HCT116 (cell line): ENCODE measurements at regions not wholly inside any gene's neighbourhood (a gene's known extent, or its start where the extent isn't known, plus 50 kb on each side); places are given as distances from the start of the nearest gene placed in this dataset.

Source experiments
- ATAC-seq: fragments of 200-7000 bp; cut with Tn5 transposase; 2 replicates; pipeline ENCODE4 v1.9.1; 2020; ENCODE audit warnings: mild to moderate bottlenecking, moderate library complexity
- BruUV-seq: library from RNA; stranded (reverse); fragments of 400-500 nt; replicated peaks from 2 replicates; lab custom pipeline; 2021; lab: Mats Ljungman, UMichigan
- CTCF ChIA-PET: fragments of 300-600 bp; sonication (Branson Sonifier 250); formaldehyde crosslinking; loops from one replicate; lab custom pipeline; 2021; ENCODE audit warnings: antibody characterized with exemption; lab: Charles Lee
- POLR2A ChIA-PET: fragments of 300-600, 350-600 bp; sonication (Branson Sonifier 250); formaldehyde crosslinking; loops from one replicate; lab custom pipeline; 2021; ENCODE audit warnings: antibody characterized with exemption; lab: Charles Lee
- RAD21 ChIA-PET, 2 experiments: fragments of 300-600 bp; sonication (Branson Sonifier 250); formaldehyde crosslinking; loops; one replicate each; lab custom pipeline; 2023; ENCODE audit warnings: low total read pairs in 2 of 2; ENCODE audit not compliant: uncharacterized antibody in 2 of 2, unreplicated experiment in 2 of 2, low non-redundant PET in 1 of 2; lab: Charles Lee
- DNase-seq: peaks from one replicate; pipeline ENCODE4 v3.0.0-alpha.2; 2010; ENCODE audit warnings: low read depth, low spot score
- H2AFZ ChIP-seq: fragments of 200-600 bp; shearing (Covaris generic), sonication (generic); 2 replicates; pipeline ENCODE4 v1.6.1; 2017; ENCODE audit warnings: low read depth, mixed run types, mixed read lengths, antibody characterized with exemption, low read length; ENCODE audit not compliant: poor library complexity, severe bottlenecking
- H3K27ac ChIP-seq: 2 replicates; pipeline ENCODE4 v1.5.1; 2012; ENCODE audit warnings: low read depth, low read length
- H3K27me3 ChIP-seq: fragments of 200-600 bp; sonication (generic); 2 replicates; pipeline ENCODE4 v1.6.1; 2016; ENCODE audit warnings: mixed run types, low read length, mixed read lengths; ENCODE audit not compliant: insufficient read depth
- H3K36me3 ChIP-seq, 2 experiments: fragments of 200-500 bp in 1 of 2; fragments of 200-600 bp in 1 of 2; sonication (Bioruptor generic) in 1 of 2; sonication (generic) in 1 of 2; 2 replicates each; pipeline versions ENCODE4 v1.5.1 to v1.6.1; 2014 to 2016; ENCODE audit warnings: low read length in 2 of 2, inconsistent platforms in 1 of 2, mixed read lengths in 1 of 2, mixed run types in 1 of 2; ENCODE audit not compliant: insufficient read depth in 2 of 2, control insufficient read depth in 1 of 2
- H3K4me1 ChIP-seq, 2 experiments: fragments of 200-600 bp in 1 of 2; sonication (generic) in 1 of 2; 2 replicates each; pipeline versions ENCODE4 v1.5.1 to v1.6.1; 2012 to 2017; ENCODE audit warnings: low read length in 2 of 2, inconsistent platforms in 1 of 2, mild to moderate bottlenecking in 1 of 2, mixed read lengths in 1 of 2, mixed run types in 1 of 2, moderate library complexity in 1 of 2; ENCODE audit not compliant: insufficient read depth in 2 of 2, control insufficient read depth in 1 of 2
- H3K4me2 ChIP-seq: fragments of 200-600 bp; sonication (generic); 2 replicates; pipeline ENCODE4 v1.6.1; 2017; ENCODE audit warnings: mixed run types, low read length, mixed read lengths
- H3K4me3 ChIP-seq, 2 experiments: fragments of 200-600 bp in 1 of 2; sonication (generic) in 1 of 2; replicated peaks in 1 of 2; 2 replicates each; pipeline ENCODE4 v1.5.1; 2011 to 2016; ENCODE audit warnings: low read length in 2 of 2, control low read depth in 1 of 2, low read depth in 1 of 2, mild to moderate bottlenecking in 1 of 2, mixed read lengths in 1 of 2, mixed run types in 1 of 2
- H3K79me2 ChIP-seq: fragments of 200-600 bp; sonication (generic); 2 replicates; pipeline ENCODE4 v1.6.1; 2017; ENCODE audit warnings: mild to moderate bottlenecking, mixed run types, low read length, moderate library complexity, mixed read lengths; ENCODE audit not compliant: insufficient read depth
- H3K9ac ChIP-seq: fragments of 200-600 bp; sonication (generic); 2 replicates; pipeline ENCODE4 v1.6.1; 2016; ENCODE audit warnings: low read length, mixed read lengths
- H3K9me2 ChIP-seq: fragments of 200-600 bp; sonication (generic), shearing (Covaris generic); 2 replicates; pipeline ENCODE4 v1.6.1; 2017; ENCODE audit warnings: mixed run types, mild to moderate bottlenecking, moderate library complexity; ENCODE audit not compliant: insufficient read depth
- H3K9me3 ChIP-seq, 2 experiments: fragments of 200-500 bp in 1 of 2; fragments of 200-600 bp in 1 of 2; sonication (Bioruptor generic) in 1 of 2; sonication (generic) in 1 of 2; 2 replicates each; pipeline ENCODE4 v1.6.1; 2014 to 2017; ENCODE audit warnings: low read length in 2 of 2, mixed read lengths in 2 of 2, inconsistent platforms in 1 of 2, low read depth in 1 of 2, mild to moderate bottlenecking in 1 of 2, mixed run types in 1 of 2, moderate library complexity in 1 of 2; ENCODE audit not compliant: control insufficient read depth in 1 of 2, insufficient read depth in 1 of 2
- H4K20me1 ChIP-seq: fragments of 200-600 bp; sonication (generic), shearing (Covaris generic); 2 replicates; pipeline ENCODE4 v1.6.1; 2017; ENCODE audit warnings: mixed run types, mild to moderate bottlenecking, moderate library complexity; ENCODE audit not compliant: insufficient read depth
- CBX3 ChIP-seq: IDR thresholded peaks from 2 replicates; pipeline ENCODE4 v1.6.1; 2012; ENCODE audit warnings: low read depth
- CEBPB ChIP-seq: IDR thresholded peaks from 2 replicates; pipeline ENCODE4 v1.6.1; 2012; ENCODE audit warnings: low read depth
- EGR1 ChIP-seq: IDR thresholded peaks from 2 replicates; pipeline ENCODE4 v1.6.1; 2012; ENCODE audit warnings: low read depth
- ELF1 ChIP-seq: IDR thresholded peaks from 2 replicates; pipeline ENCODE4 v1.6.1; 2012; ENCODE audit warnings: low read depth, borderline replicate concordance
- EZH2phosphoT487 ChIP-seq: fragments of 200-600 bp; IDR thresholded peaks from 2 replicates; pipeline ENCODE4 v1.6.1; 2018; ENCODE audit warnings: antibody characterized with exemption, borderline replicate concordance
- JUND ChIP-seq: IDR thresholded peaks from 2 replicates; pipeline ENCODE4 v1.6.1; 2012
- MAX ChIP-seq: IDR thresholded peaks from 2 replicates; pipeline ENCODE4 v1.6.1; 2012
- POLR2A ChIP-seq: IDR thresholded peaks from 2 replicates; pipeline ENCODE4 v1.7.0; 2011; ENCODE audit warnings: borderline replicate concordance; ENCODE audit not compliant: insufficient read depth, insufficient read length; ENCODE audit errors: extremely low read depth
- RAD21 ChIP-seq: IDR thresholded peaks from 2 replicates; pipeline ENCODE4 v1.6.1; 2012; ENCODE audit warnings: low read depth, mild to moderate bottlenecking
- SIN3A ChIP-seq: IDR thresholded peaks from 2 replicates; pipeline ENCODE4 v1.6.1; 2012; ENCODE audit warnings: low read depth
- TCF7L2 ChIP-seq: IDR thresholded peaks from 2 replicates; pipeline ENCODE4 v1.7.0; 2011; ENCODE audit warnings: borderline replicate concordance, inconsistent platforms; ENCODE audit not compliant: insufficient read depth, insufficient read length; ENCODE audit errors: extremely low read depth
- YY1 ChIP-seq: IDR thresholded peaks from 2 replicates; pipeline ENCODE4 v1.6.1; 2011; ENCODE audit warnings: low read length, low read depth, moderate library complexity, mild to moderate bottlenecking; ENCODE audit not compliant: insufficient replicate concordance; ENCODE audit errors: extremely low read depth
- ZFX ChIP-seq: fragments of 450-650 bp; IDR thresholded peaks from 2 replicates; pipeline ENCODE4 v1.6.1; 2017
- intact Hi-C: fragments of 100-400 bp; cut with micrococcal nuclease; formaldehyde crosslinking; loops from 2 replicates; pipeline ENCODE4 v1.10.0; 2022
- TF ChIP-seq, protein P1 (sequence below), 3 experiments: fragments of 200-600 bp in 1 of 3; sonication (generic) in 1 of 3; IDR thresholded peaks in 2 of 3; conservative IDR thresholded peaks in 1 of 3; 2 replicates each; pipeline ENCODE4 v1.5.1; 2012 to 2017; ENCODE audit warnings: low read depth in 2 of 3, low read length in 2 of 3, antibody characterized with exemption in 1 of 3, borderline replicate concordance in 1 of 3, control low read depth in 1 of 3, mild to moderate bottlenecking in 1 of 3, mixed read lengths in 1 of 3, mixed run types in 1 of 3, moderate library complexity in 1 of 3; ENCODE audit not compliant: insufficient read depth in 1 of 3
- TF ChIP-seq, protein P2 (sequence below): IDR thresholded peaks from 2 replicates; pipeline ENCODE4 v1.6.1; 2011; ENCODE audit warnings: mild to moderate bottlenecking, low read length, moderate library complexity; ENCODE audit not compliant: insufficient replicate concordance; ENCODE audit errors: extremely low read depth

- H3K27ac ChIP-seq: peak overlapping the region; percentile 19; the same call in 1 of the 2 replicates
- H3K9ac ChIP-seq: no peak overlapping the region
- ATAC-seq (peak; percentile 66), DNase-seq (no peak)
- no peak for TF ChIP-seq POLR2A
- CTCF ChIA-PET: no interaction called here
- intact Hi-C loops: no loop called here
- no peaks in the 10 kb centered on the region; the same call in 1 of the 2 replicates for H4K20me1 ChIP-seq
- H3K4me2 ChIP-seq: peak overlapping the region; percentile 47
- BruUV-seq: no TSS peak
- H3K36me3 ChIP-seq: no peaks in the 10 kb centered on the region
- no peak overlapping the region for H3K4me3 ChIP-seq
- no peak overlapping the region for H2AFZ ChIP-seq
- POLR2A ChIA-PET: interaction anchor here (1.8 kb wide), 1 partner anchor 119 kb away, joined by 3 read pairs; no protein-coding TSS in a partner anchor
- H3K79me2 ChIP-seq: peaks cover 71% of the 10 kb centered on the region
- H3K9me2 ChIP-seq: no peaks in the 10 kb centered on the region
- RAD21 ChIA-PET: no interaction called here
- no peaks in the 10 kb centered on the region for H3K27me3 ChIP-seq
- H3K4me1 ChIP-seq: peaks cover 25 to 37% of the 10 kb centered on the region in 2 experiments
- H3K9me3 ChIP-seq: no peaks in the 10 kb centered on the region
Measured at GRCh38 chr17:77449908-77450741, 309.4 kb downstream of the SEC14L1 start.

DNA sequence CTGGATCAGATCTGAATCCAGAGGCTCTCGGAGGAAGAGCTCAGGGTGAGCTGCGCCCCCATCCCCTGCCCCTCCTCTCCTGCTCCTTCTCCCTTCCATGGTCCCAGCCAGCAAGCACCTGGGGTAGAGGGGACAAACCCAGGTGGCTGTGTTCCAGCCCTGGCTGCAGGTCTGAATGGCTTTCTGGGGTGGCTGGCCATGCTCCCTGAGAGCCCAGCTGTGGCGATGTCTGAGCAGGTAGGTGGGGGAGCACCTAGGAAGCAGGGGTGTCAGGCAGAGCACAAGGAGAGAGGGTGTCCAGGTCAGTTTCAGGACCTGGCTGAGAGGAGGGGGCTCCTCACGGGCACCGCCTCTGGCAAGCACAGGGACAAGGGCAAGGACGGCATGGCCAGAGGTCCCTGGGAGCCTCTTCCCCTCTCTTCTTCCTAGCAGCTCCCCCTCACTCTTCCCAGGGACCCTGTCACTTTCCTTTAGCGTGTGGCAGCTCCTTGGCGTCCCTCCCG, 310.0 kb downstream of the SEC14L1 start:
- Histone ChIP-seq H3K4me2 (peak overlapping the region; percentile 47), H3K4me3 (no peak overlapping the region), H3K79me2 (peaks cover 78% of the 10 kb centered on the region), H3K9me2 (no peaks in the 10 kb centered on the region), H3K9me3 (no peaks in the 10 kb centered on the region), H3K36me3 (no peaks in the 10 kb centered on the region), H3K27me3 (no peaks in the 10 kb centered on the region), H3K4me1 (peaks cover 25 to 39% of the 10 kb centered on the region in 2 experiments), H3K27ac (peak overlapping the region; percentile 4; the same call in 1 of the 2 replicates), H2AFZ (no peak overlapping the region), H3K9ac (no peak overlapping the region), H4K20me1 (no peaks in the 10 kb centered on the region; the same call in 1 of the 2 replicates)
- ChIA-PET CTCF (no interaction called here), POLR2A (no interaction called here), RAD21 (no interaction called here)
- no TSS peak for BruUV-seq
- ATAC-seq (no peak), DNase-seq (no peak)
- intact Hi-C loops: no loop called here
- no peak for TF ChIP-seq TCF7L2
- no peak for TF ChIP-seq MAX
- no peak for TF ChIP-seq EZH2phosphoT487
- TF ChIP-seq, protein P1, sequence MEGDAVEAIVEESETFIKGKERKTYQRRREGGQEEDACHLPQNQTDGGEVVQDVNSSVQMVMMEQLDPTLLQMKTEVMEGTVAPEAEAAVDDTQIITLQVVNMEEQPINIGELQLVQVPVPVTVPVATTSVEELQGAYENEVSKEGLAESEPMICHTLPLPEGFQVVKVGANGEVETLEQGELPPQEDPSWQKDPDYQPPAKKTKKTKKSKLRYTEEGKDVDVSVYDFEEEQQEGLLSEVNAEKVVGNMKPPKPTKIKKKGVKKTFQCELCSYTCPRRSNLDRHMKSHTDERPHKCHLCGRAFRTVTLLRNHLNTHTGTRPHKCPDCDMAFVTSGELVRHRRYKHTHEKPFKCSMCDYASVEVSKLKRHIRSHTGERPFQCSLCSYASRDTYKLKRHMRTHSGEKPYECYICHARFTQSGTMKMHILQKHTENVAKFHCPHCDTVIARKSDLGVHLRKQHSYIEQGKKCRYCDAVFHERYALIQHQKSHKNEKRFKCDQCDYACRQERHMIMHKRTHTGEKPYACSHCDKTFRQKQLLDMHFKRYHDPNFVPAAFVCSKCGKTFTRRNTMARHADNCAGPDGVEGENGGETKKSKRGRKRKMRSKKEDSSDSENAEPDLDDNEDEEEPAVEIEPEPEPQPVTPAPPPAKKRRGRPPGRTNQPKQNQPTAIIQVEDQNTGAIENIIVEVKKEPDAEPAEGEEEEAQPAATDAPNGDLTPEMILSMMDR (IDR thresholded peaks at IDR 0.05 in 2 of 3, conservative IDR thresholded peaks at IDR 0.05 in 1 of 3; ENCODE audit: borderline replicate concordance in 1 of 3, insufficient read depth in 1 of 3, low read depth in 2 of 3, low read length in 2 of 3): no peak
- TF ChIP-seq ELF1: no peak
- TF ChIP-seq CBX3: no peak
- TF ChIP-seq, protein P2, sequence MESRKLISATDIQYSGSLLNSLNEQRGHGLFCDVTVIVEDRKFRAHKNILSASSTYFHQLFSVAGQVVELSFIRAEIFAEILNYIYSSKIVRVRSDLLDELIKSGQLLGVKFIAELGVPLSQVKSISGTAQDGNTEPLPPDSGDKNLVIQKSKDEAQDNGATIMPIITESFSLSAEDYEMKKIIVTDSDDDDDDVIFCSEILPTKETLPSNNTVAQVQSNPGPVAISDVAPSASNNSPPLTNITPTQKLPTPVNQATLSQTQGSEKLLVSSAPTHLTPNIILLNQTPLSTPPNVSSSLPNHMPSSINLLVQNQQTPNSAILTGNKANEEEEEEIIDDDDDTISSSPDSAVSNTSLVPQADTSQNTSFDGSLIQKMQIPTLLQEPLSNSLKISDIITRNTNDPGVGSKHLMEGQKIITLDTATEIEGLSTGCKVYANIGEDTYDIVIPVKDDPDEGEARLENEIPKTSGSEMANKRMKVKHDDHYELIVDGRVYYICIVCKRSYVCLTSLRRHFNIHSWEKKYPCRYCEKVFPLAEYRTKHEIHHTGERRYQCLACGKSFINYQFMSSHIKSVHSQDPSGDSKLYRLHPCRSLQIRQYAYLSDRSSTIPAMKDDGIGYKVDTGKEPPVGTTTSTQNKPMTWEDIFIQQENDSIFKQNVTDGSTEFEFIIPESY: no peak
- TF ChIP-seq YY1: no peak
- no peak for TF ChIP-seq POLR2A
- TF ChIP-seq JUND: no peak
- no peak for TF ChIP-seq RAD21
- TF ChIP-seq CEBPB: no peak
- no peak for TF ChIP-seq EGR1
- TF ChIP-seq SIN3A: no peak
- TF ChIP-seq ZFX: no peak
